ENCODE measurements at regions not wholly inside any gene's neighbourhood (a gene's known extent, or its start where the extent isn't known, plus 50 kb on each side); places are given as distances from the start of the nearest gene placed in this dataset.

GRCh38 chr14:84195514-84195913 lies 1334.4 kb upstream of the FLRT2 start:
- Histone ChIP-seq H3K4me1 (ENCODE audit: control insufficient read depth, insufficient read depth, low read length) (no peaks in the 10 kb centered on the region), H3K27ac (ENCODE audit: low read length) (no peak overlapping the region), H3K9me3 (ENCODE audit: control insufficient read depth, insufficient read depth, low read depth, low read length) (no peaks in the 10 kb centered on the region), H3K27me3 (ENCODE audit: control insufficient read depth, insufficient read depth, low read length) (no peaks in the 10 kb centered on the region), H3K36me3 (ENCODE audit: control insufficient read depth, insufficient read depth, low read length) (no peaks in the 10 kb centered on the region), H3K4me3 (ENCODE audit: low read depth in 2 of 2, low read length in 2 of 2) (no peak overlapping the region)
- no peak for ATAC-seq
- DNase-seq (ENCODE audit: low read depth, low spot score): no peak
- BruUV-seq (replicated peaks): no TSS peak
- in situ Hi-C loops (cut with HindIII; ENCODE audit: low pct_unique_long_range_greater_than_20kb, low sequenced_read_pairs) (no loop called here), intact Hi-C loops (cut with micrococcal nuclease; ENCODE audit: unreplicated experiment) (no loop called here)
- CTCF ChIA-PET: no interaction called here
- POLR2A ChIA-PET: no interaction called here
- TF ChIP-seq REST (IDR thresholded peaks at IDR 0.05; ENCODE audit: insufficient read depth in 1 of 2, low read depth in 2 of 2, low read length in 1 of 2) (no peak), TCF7L2 (IDR thresholded peaks at IDR 0.05; ENCODE audit: low read depth, low read length) (no peak), POLR2AphosphoS5 (IDR thresholded peaks at IDR 0.05; ENCODE audit: low read depth, low read length) (no peak), SIN3A (IDR thresholded peaks at IDR 0.05; ENCODE audit: borderline replicate concordance, insufficient read depth, low read depth, low read length) (no peak), CTCF (IDR thresholded peaks at IDR 0.05) (no peak)

GRCh38 chr14:84197704-84198103 lies 1332.2 kb upstream of the FLRT2 start:
- ATAC-seq (no peak), DNase-seq (ENCODE audit: low read depth, low spot score) (no peak)
- BruUV-seq (replicated peaks): no TSS peak
- Histone ChIP-seq H3K9me3 (ENCODE audit: control insufficient read depth, insufficient read depth, low read depth, low read length) (no peaks in the 10 kb centered on the region), H3K27me3 (ENCODE audit: control insufficient read depth, insufficient read depth, low read length) (no peaks in the 10 kb centered on the region), H3K36me3 (ENCODE audit: control insufficient read depth, insufficient read depth, low read length) (no peaks in the 10 kb centered on the region), H3K4me1 (ENCODE audit: control insufficient read depth, insufficient read depth, low read length) (no peaks in the 10 kb centered on the region), H3K4me3 (ENCODE audit: low read depth in 2 of 2, low read length in 2 of 2) (no peak overlapping the region), H3K27ac (ENCODE audit: low read length) (no peak overlapping the region)
- no peak for TF ChIP-seq REST (IDR thresholded peaks at IDR 0.05; ENCODE audit: insufficient read depth in 1 of 2, low read depth in 2 of 2, low read length in 1 of 2)
- no peak for TF ChIP-seq TCF7L2 (IDR thresholded peaks at IDR 0.05; ENCODE audit: low read depth, low read length)
- TF ChIP-seq SIN3A (IDR thresholded peaks at IDR 0.05; ENCODE audit: borderline replicate concordance, insufficient read depth, low read depth, low read length): no peak
- TF ChIP-seq CTCF (IDR thresholded peaks at IDR 0.05): no peak
- TF ChIP-seq POLR2AphosphoS5 (IDR thresholded peaks at IDR 0.05; ENCODE audit: low read depth, low read length): no peak
- CTCF ChIA-PET: no interaction called here
- in situ Hi-C loops (cut with HindIII; ENCODE audit: low pct_unique_long_range_greater_than_20kb, low sequenced_read_pairs): no loop called here
- intact Hi-C loops (cut with micrococcal nuclease; ENCODE audit: unreplicated experiment): no loop called here
- POLR2A ChIA-PET: no interaction called here
